Loucy (cell line): ENCODE measurements at regions not wholly inside any gene's neighbourhood (a gene's known extent, or its start where the extent isn't known, plus 50 kb on each side); places are given as distances from the start of the nearest gene placed in this dataset.

Experiments used
- EZH2phosphoT487 ChIP-seq: fragments of 200-600 bp; IDR thresholded peaks from 2 replicates; pipeline ENCODE4 v1.6.1; 2018; ENCODE audit warnings: antibody characterized with exemption, mild to moderate bottlenecking, moderate library complexity, borderline replicate concordance
- TF ChIP-seq, protein P1 (sequence below): fragments of 200-600 bp; sonication (generic); conservative IDR thresholded peaks from 2 replicates; pipeline ENCODE4 v1.5.1; 2014; ENCODE audit warnings: mild to moderate bottlenecking, antibody characterized with exemption, low read length

DNA sequence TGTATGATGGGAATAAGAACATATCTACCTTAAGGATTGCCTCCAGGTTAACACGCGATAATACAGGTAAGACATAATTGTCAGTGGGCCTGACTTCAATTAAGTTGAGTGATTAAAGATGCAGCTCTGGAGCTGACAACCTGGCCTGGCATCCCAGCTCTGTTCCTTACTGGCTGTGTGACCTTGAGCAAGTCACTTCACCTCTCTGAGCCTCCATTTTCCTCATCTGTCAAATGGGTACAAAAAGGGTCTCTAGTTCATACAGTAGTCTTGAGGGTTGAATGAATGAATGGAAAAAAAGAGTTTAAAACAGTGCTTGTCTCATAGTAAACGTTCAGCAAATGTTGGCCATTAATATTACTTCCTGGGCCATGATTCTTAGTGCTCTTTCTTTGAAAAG, 213.9 kb downstream of the PHETA1 start:
- TF ChIP-seq, protein P1, sequence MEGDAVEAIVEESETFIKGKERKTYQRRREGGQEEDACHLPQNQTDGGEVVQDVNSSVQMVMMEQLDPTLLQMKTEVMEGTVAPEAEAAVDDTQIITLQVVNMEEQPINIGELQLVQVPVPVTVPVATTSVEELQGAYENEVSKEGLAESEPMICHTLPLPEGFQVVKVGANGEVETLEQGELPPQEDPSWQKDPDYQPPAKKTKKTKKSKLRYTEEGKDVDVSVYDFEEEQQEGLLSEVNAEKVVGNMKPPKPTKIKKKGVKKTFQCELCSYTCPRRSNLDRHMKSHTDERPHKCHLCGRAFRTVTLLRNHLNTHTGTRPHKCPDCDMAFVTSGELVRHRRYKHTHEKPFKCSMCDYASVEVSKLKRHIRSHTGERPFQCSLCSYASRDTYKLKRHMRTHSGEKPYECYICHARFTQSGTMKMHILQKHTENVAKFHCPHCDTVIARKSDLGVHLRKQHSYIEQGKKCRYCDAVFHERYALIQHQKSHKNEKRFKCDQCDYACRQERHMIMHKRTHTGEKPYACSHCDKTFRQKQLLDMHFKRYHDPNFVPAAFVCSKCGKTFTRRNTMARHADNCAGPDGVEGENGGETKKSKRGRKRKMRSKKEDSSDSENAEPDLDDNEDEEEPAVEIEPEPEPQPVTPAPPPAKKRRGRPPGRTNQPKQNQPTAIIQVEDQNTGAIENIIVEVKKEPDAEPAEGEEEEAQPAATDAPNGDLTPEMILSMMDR, result no peak
- no peak for TF ChIP-seq EZH2phosphoT487
